PC-9 (cell line): ENCODE measurements at regions not wholly inside any gene's neighbourhood (a gene's known extent, or its start where the extent isn't known, plus 50 kb on each side); places are given as distances from the start of the nearest gene placed in this dataset.

Experiments used
- BruUV-seq: library from RNA; stranded (reverse); fragments of 400-500 nt; replicated peaks from 2 replicates; lab custom pipeline; 2021; lab: Mats Ljungman, UMichigan
- CTCF ChIA-PET: fragments of 300-600 bp; sonication (Branson Sonifier 250); formaldehyde crosslinking; loops from one replicate; lab custom pipeline; 2022; ENCODE audit warnings: antibody characterized with exemption; lab: Charles Lee
- POLR2A ChIA-PET: fragments of 300-600 bp; sonication (Branson Sonifier 250); formaldehyde crosslinking; loops from one replicate; lab custom pipeline; 2022; ENCODE audit warnings: antibody characterized with exemption; ENCODE audit not compliant: unreplicated experiment; lab: Charles Lee
- DNase-seq, 2 experiments: peaks; one replicate each; pipeline versions ENCODE4 v3.0.0 to v3.0.0-alpha.2; 2015 to 2022; ENCODE audit warnings: mixed read lengths in 1 of 2
- H2AFZ ChIP-seq: fragments of 200-600 bp; sonication (generic); 2 replicates; pipeline ENCODE4 v1.8.1; 2017; ENCODE audit warnings: antibody characterized with exemption
- H3F3A ChIP-seq: fragments of 200-600 bp; sonication (generic); 2 replicates; pipeline ENCODE4 v1.8.1; 2017; ENCODE audit warnings: antibody characterized with exemption, mild to moderate bottlenecking, low read depth; ENCODE audit not compliant: insufficient read depth
- H3K27ac ChIP-seq: fragments of 200-600 bp; sonication (generic); 2 replicates; pipeline ENCODE4 v1.6.1; 2016; ENCODE audit warnings: mixed run types
- H3K27me3 ChIP-seq: fragments of 200-600 bp; sonication (generic); 2 replicates; pipeline ENCODE4 v1.6.1; 2016; ENCODE audit warnings: low read depth, mixed run types; ENCODE audit not compliant: insufficient read depth
- H3K36me3 ChIP-seq: fragments of 200-600 bp; sonication (generic); 2 replicates; pipeline ENCODE4 v1.6.1; 2016; ENCODE audit warnings: low read depth, mixed run types
- H3K4me1 ChIP-seq: fragments of 200-600 bp; sonication (generic); replicated peaks from 2 replicates; pipeline ENCODE4 v1.6.1; 2016; ENCODE audit warnings: mixed run types; ENCODE audit not compliant: insufficient read depth
- H3K4me2 ChIP-seq: fragments of 200-600 bp; sonication (generic); 2 replicates; pipeline ENCODE4 v1.6.1; 2017; ENCODE audit warnings: mixed run types
- H3K4me3 ChIP-seq: fragments of 200-600 bp; sonication (generic); 2 replicates; pipeline ENCODE4 v1.6.1; 2016; ENCODE audit warnings: mixed run types
- H3K79me2 ChIP-seq: fragments of 200-600 bp; sonication (generic); 2 replicates; pipeline ENCODE4 v1.6.1; 2017; ENCODE audit warnings: low read depth, mixed run types
- H3K9me2 ChIP-seq: fragments of 200-600 bp; sonication (generic); 2 replicates; pipeline ENCODE4 v1.8.1; 2017; ENCODE audit warnings: mild to moderate bottlenecking; ENCODE audit not compliant: insufficient read depth
- H3K9me3 ChIP-seq: fragments of 200-600 bp; sonication (generic); 2 replicates; pipeline ENCODE4 v1.8.1; 2016; ENCODE audit warnings: low read depth; ENCODE audit not compliant: insufficient read depth
- H4K20me1 ChIP-seq: fragments of 200-600 bp; sonication (generic); 2 replicates; pipeline ENCODE4 v1.8.1; 2017; ENCODE audit not compliant: insufficient read depth
- EZH2 ChIP-seq: fragments of 200-600 bp; sonication (generic); IDR thresholded peaks from 2 replicates; pipeline ENCODE4 v1.8.0; 2017; ENCODE audit warnings: antibody characterized with exemption, low read depth
- intact Hi-C: fragments of 100-400 bp; cut with micrococcal nuclease; formaldehyde crosslinking; loops from one replicate; pipeline ENCODE4 v1.10.0; 2022; ENCODE audit not compliant: unreplicated experiment
- TF ChIP-seq, protein P1 (sequence below): fragments of 200-600 bp; sonication (generic); conservative IDR thresholded peaks from 2 replicates; pipeline ENCODE4 v1.6.1; 2017; ENCODE audit warnings: mixed run types, antibody characterized with exemption, mild to moderate bottlenecking, moderate library complexity

DNA sequence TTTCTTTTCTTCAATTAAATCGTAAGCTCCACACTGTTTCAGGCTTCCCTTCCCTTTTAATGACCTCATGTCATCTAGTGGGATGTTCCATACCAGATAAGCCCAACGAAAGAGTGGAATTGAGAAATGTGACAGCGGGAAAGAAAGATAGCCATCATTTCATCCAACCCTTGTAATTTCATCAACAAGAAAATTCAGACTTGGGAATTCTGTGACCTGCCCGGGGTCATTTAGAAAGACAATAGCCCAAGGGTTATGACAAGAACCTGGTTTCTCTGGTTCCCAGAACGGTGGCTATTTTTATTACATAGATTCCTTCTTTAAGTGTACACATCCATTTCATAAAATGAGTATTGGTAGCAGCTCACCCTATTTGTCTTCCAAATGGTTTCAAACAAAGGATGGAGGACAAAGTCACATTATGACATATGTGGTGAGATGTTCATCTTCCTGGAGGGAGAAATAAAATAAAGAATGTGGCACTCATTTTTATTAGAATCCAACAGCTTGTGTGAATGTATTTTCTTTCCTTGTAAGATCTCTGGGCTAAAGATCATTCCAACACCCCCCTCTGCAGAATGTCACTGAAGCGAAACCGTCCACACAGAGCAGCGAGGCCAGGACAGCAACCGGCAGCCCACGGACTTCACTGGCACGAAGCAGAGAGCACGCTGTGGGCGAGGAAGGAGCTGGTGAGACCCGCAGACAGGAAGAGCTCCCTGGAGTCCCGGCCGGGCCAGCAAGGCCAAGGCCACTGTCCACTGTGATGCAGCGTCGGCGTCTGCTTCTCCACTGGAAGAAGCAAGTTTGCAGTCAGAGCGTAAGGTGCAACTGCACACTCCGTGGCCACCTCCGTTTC lies 199.9 kb downstream of the KLF6 start:
- TF ChIP-seq, protein P1, sequence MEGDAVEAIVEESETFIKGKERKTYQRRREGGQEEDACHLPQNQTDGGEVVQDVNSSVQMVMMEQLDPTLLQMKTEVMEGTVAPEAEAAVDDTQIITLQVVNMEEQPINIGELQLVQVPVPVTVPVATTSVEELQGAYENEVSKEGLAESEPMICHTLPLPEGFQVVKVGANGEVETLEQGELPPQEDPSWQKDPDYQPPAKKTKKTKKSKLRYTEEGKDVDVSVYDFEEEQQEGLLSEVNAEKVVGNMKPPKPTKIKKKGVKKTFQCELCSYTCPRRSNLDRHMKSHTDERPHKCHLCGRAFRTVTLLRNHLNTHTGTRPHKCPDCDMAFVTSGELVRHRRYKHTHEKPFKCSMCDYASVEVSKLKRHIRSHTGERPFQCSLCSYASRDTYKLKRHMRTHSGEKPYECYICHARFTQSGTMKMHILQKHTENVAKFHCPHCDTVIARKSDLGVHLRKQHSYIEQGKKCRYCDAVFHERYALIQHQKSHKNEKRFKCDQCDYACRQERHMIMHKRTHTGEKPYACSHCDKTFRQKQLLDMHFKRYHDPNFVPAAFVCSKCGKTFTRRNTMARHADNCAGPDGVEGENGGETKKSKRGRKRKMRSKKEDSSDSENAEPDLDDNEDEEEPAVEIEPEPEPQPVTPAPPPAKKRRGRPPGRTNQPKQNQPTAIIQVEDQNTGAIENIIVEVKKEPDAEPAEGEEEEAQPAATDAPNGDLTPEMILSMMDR, result no peak
- TF ChIP-seq EZH2, result no peak
- no peak overlapping the region for H3K4me3 ChIP-seq
- H3K9me2 ChIP-seq, result no peaks in the 10 kb centered on the region
- H3K4me2 ChIP-seq, result no peak overlapping the region
- no peaks in the 10 kb centered on the region for H3K27me3 ChIP-seq
- no peak overlapping the region for H2AFZ ChIP-seq
- ChIA-PET CTCF (no interaction called here), POLR2A (interaction anchor here (0.6 kb wide), 1 partner anchor 1140 kb away, joined by 3 read pairs; no protein-coding TSS in a partner anchor)
- no peak for DNase-seq
- no peak overlapping the region for H3K27ac ChIP-seq
- no peaks in the 10 kb centered on the region for H3K9me3 ChIP-seq
- no peaks in the 10 kb centered on the region for H3F3A ChIP-seq
- no peaks in the 10 kb centered on the region for H3K36me3 ChIP-seq
- H4K20me1 ChIP-seq, result no peaks in the 10 kb centered on the region
- no peaks in the 10 kb centered on the region for H3K4me1 ChIP-seq
- no peaks in the 10 kb centered on the region for H3K79me2 ChIP-seq
- intact Hi-C loops, result no loop called here
- no TSS peak for BruUV-seq

DNA sequence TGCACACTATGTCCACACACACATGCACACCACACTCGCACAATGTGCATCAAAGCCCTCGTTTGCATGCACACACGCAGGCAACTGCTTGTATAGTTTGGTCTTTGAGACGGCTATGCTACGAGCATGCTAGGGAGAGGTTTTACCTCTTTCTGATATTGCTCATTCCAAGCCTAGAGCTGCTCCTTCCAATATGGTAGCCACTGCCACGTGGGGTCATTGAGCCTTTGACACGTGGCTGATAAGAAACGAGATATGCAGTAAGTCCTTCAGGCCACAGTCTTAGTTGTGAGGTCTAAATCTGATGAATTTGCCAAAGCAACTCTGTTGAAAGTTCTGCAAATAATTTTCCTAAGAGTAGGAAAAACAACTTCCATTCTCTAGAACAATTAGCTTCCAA lies 204.4 kb downstream of the KLF6 start:
- Histone ChIP-seq H3K36me3 (no peaks in the 10 kb centered on the region), H3K79me2 (no peaks in the 10 kb centered on the region), H3K4me2 (no peak overlapping the region), H3K9me3 (no peaks in the 10 kb centered on the region), H4K20me1 (no peaks in the 10 kb centered on the region), H3K4me3 (no peak overlapping the region), H3K27me3 (no peaks in the 10 kb centered on the region), H3F3A (no peaks in the 10 kb centered on the region), H2AFZ (no peak overlapping the region), H3K4me1 (no peaks in the 10 kb centered on the region), H3K9me2 (no peaks in the 10 kb centered on the region), H3K27ac (no peak overlapping the region)
- DNase-seq, result no peak
- no peak for TF ChIP-seq EZH2
- TF ChIP-seq, protein P1, result no peak
- CTCF ChIA-PET, result no interaction called here
- intact Hi-C loops, result no loop called here
- POLR2A ChIA-PET, result interaction anchor here (0.5 kb wide), 1 partner anchor 38 kb away, joined by 3 read pairs; no protein-coding TSS in a partner anchor
- no TSS peak for BruUV-seq

DNA sequence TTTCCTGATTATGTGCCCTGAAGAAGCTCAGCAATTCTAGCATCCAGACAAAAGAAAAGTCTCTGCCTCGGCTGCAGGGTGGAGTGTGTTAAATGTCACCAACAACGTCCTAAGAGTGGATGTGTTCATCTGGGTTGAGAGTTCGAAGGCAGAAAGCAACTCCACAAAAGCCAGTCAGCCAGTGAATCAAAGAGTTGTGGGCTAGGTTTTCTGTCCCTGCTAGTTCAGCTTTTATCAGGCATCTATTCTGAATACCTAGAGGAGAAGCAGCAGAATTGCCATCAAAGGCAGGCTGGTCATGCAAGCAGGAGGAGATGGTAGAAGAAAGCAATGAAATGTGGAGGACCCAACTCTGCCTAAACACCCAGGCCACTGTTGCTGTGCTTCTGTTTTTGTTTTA lies 205.2 kb downstream of the KLF6 start:
- H3K4me3 ChIP-seq, result no peak overlapping the region
- H3F3A ChIP-seq, result no peaks in the 10 kb centered on the region
- H3K79me2 ChIP-seq, result no peaks in the 10 kb centered on the region
- H3K9me2 ChIP-seq, result no peaks in the 10 kb centered on the region
- no peak overlapping the region for H2AFZ ChIP-seq
- H3K27ac ChIP-seq, result no peak overlapping the region
- H4K20me1 ChIP-seq, result no peaks in the 10 kb centered on the region
- no peaks in the 10 kb centered on the region for H3K4me1 ChIP-seq
- no peak overlapping the region for H3K4me2 ChIP-seq
- TF ChIP-seq, protein P1, result no peak
- TF ChIP-seq EZH2, result no peak
- no peaks in the 10 kb centered on the region for H3K27me3 ChIP-seq
- no peaks in the 10 kb centered on the region for H3K9me3 ChIP-seq
- intact Hi-C loops, result no loop called here
- no TSS peak for BruUV-seq
- POLR2A ChIA-PET, result no interaction called here
- no peak for DNase-seq
- CTCF ChIA-PET, result no interaction called here
- no peaks in the 10 kb centered on the region for H3K36me3 ChIP-seq
